ENCODE measurements at regions not wholly inside any gene's neighbourhood (a gene's known extent, or its start where the extent isn't known, plus 50 kb on each side); places are given as distances from the start of the nearest gene placed in this dataset.

DNA sequence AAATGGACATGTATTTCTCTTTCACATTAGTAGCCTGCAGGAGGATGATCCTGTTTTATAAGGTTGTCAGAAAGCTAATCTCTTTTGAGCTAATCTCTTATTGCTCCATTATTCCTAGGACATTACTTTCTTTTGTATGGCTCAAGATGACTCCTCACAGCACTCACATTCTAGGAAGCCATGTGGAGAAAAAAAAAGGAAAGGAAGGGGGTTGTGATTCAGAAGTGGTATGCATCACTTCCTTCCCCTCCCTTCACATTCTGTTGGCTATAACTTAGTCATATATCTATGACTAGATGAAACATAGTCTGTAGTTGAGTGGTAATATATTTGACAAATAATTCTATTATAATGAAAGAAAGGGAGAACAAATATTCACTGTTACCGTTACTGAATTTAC, 168.8 kb upstream of the TTC14 start:
- TF ChIP-seq EZH2 (IDR thresholded peaks at IDR 0.05; ENCODE audit: insufficient read depth, poor library complexity, severe bottlenecking) (no peak), EZH2phosphoT487 (IDR thresholded peaks at IDR 0.05; ENCODE audit: insufficient read depth, low read depth) (no peak)
